ENCODE measurements at regions not wholly inside any gene's neighbourhood (a gene's known extent, or its start where the extent isn't known, plus 50 kb on each side); places are given as distances from the start of the nearest gene placed in this dataset.
"Not testable (repeated sequence)": the region's sequence is repeated elsewhere in the genome, so short reads cannot be mapped to it uniquely, and the experiment has no call there.

- not testable (repeated sequence) for DNase-seq
Observed at GRCh38 chr18:67126751-67127150, 389.8 kb downstream of the DSEL start.

GRCh38 chr18:67123901-67124300 lies 392.6 kb downstream of the DSEL start:
- DNase-seq = no peak

- no peak for DNase-seq
Observed at GRCh38 chr18:67117804-67118203, 398.7 kb downstream of the DSEL start.

GRCh38 chr18:67109535-67109934 lies 407.0 kb downstream of the DSEL start:
- DNase-seq = peak; percentile 79

GRCh38 chr18:67108894-67109293 lies 407.6 kb downstream of the DSEL start:
- peak; percentile 51 for DNase-seq

GRCh38 chr18:67104700-67105284 lies 411.7 kb downstream of the DSEL start:
- DNase-seq = peak; percentile 98

- no peak for DNase-seq
Observed at GRCh38 chr18:67094123-67094522, 422.4 kb downstream of the DSEL start.

GRCh38 chr18:67092141-67092540 lies 424.4 kb downstream of the DSEL start:
- no peak for DNase-seq

- peak; percentile 83 for DNase-seq
Observed at GRCh38 chr18:67081482-67082211, 434.9 kb downstream of the DSEL start.

- no peak for DNase-seq
Observed at GRCh38 chr18:67080601-67081000, 435.9 kb downstream of the DSEL start.

GRCh38 chr18:67074309-67074708 lies 442.2 kb downstream of the DSEL start:
- DNase-seq = peak; percentile 95

GRCh38 chr18:67072791-67073190 lies 443.7 kb downstream of the DSEL start:
- DNase-seq = peak; percentile 93

- peak; percentile 78 for DNase-seq
Observed at GRCh38 chr18:67068608-67069007, 447.9 kb downstream of the DSEL start.

- DNase-seq = no peak
Observed at GRCh38 chr18:67047334-67047733, 443.4 kb upstream of the CDH19 start.

GRCh38 chr18:67043276-67043675 lies 439.4 kb upstream of the CDH19 start:
- DNase-seq = no peak

GRCh38 chr18:67041334-67041733 lies 437.4 kb upstream of the CDH19 start:
- DNase-seq = peak; percentile 46

- peak; percentile 85 for DNase-seq
Observed at GRCh38 chr18:67035026-67035425, 431.1 kb upstream of the CDH19 start.

- peak; percentile 31 for DNase-seq
Observed at GRCh38 chr18:67023059-67023458, 419.2 kb upstream of the CDH19 start.

GRCh38 chr18:67010919-67011318 lies 407.0 kb upstream of the CDH19 start:
- DNase-seq = peak; percentile 63

- DNase-seq = no peak
Observed at GRCh38 chr18:67007999-67008398, 404.1 kb upstream of the CDH19 start.

GRCh38 chr18:67007085-67007484 lies 403.2 kb upstream of the CDH19 start:
- DNase-seq = no peak

- DNase-seq = no peak
Observed at GRCh38 chr18:67001052-67001451, 397.2 kb upstream of the CDH19 start.

GRCh38 chr18:66999003-66999402 lies 395.1 kb upstream of the CDH19 start:
- DNase-seq = no peak

- DNase-seq = no peak
Observed at GRCh38 chr18:66995270-66995669, 391.4 kb upstream of the CDH19 start.

GRCh38 chr18:66994790-66995189 lies 390.9 kb upstream of the CDH19 start:
- no peak for DNase-seq

Data from NCI-H69 (cell line).